ENCODE measurements at regions not wholly inside any gene's neighbourhood (a gene's known extent, or its start where the extent isn't known, plus 50 kb on each side); places are given as distances from the start of the nearest gene placed in this dataset.

DNA sequence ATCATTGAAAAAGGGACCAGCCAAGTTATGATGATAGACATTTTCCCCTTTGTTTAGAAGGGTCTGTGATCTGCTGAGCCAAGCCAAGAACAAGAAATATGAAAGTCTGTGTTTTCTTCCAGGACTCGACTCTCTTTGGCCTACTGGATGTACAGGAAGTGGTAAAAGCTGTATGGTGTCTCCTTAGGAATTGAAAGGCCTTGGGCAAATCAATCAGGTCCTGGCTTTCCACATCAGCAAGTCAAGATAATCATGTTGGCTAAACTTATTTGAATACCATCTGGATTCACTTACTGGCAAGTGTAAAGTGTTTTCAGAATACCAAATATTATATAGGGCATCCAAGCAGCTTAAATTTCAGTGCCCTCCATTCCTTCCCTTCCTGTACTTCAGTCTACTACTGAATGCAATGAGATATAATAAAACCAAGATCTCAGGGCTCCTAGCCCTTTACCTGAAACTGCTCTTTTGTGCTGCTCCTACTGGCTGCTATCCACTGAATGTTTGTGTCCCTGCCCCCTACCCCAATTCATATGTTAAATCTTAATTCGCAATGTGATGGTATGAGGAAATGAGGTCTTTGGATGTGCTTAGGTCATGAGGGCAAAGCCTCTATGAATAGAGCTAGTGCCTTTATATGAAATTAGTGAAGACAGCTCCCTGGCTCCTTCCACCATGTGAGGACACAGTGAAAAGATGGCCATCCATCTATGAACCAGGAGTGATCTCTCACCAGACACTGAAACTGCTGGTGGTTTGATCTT is 578.0 kb downstream of the SPRY1 start:
- no peak for DNase-seq (ENCODE audit: low read depth)

DNA sequence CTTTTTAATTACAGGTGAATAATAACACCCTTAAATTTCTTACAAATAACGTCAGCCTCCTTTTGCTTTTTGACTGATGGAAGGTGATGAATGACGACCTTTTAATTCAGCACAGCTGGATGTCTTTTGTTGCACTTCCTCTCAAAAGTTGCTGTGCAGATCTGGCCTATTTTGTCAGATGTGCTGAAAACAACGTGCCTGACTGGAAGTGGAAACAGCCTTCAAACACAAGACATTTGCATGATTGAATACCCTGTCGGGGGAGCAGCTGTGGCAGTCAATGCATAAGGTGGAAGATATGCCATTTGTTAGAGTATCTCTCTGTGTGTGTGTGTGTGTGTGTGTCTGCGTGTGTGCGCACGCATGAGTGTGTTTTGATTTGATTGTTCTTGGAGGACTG is 579.7 kb downstream of the SPRY1 start:
- no peak for DNase-seq (ENCODE audit: low read depth)

DNA sequence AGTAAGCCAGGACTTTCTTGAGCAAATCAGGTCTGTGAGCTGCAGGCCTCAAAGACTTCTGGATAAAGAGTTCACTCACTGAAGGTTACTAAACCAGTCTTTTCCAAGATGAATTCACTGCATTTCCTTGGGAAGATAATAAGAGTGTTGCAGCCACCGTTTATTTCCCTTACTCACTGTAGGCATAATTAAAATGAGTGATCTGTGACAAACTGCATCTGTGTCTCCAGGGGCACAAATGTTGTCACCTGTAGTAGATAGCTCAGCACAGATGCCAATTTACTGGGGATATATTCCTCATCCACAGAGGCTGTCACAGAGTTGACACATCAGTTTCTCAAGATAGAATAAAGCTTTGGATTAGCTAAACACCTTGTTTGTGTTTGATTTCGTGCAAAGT is 580.2 kb downstream of the SPRY1 start:
- DNase-seq (ENCODE audit: low read depth), result no peak

DNA sequence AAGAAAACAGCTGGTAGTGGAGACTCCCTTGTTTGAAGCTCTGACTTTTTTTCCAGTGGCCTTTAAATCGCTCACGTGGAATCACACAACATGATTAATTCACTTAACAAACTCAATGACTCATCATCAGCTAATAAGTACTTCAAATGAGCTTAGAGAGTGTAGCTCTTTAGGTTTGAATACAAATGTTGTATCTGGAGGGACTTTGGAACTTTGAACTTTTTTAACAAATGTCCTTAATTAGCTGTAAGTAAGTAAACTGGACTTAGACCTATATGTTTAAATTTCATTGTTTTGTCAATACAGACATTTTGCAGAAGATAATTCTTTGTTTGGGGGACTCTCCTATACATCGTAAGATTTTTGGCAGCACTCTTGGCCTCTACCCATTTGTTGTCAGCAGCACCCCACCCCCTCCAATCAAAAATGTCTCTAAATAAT is 581.1 kb downstream of the SPRY1 start:
- DNase-seq (ENCODE audit: low read depth), result no peak

DNA sequence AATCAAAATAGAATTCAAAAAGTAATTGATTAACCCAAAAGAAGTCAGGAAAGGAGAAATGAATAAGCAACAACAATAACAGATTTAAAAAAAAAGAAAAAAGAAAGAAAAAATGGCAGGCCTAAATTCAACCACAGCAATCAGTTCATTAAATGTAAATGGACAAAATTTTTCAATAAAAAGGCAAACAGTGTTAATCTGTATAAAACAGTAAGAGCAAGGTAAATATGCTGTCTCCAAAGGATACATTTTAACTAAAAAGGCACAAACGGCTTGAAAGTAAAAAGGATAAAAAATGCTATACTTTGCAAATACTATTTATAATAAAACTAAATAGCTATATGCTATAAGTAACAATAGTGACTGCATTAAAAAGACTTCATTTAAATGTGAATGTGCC is 582.0 kb downstream of the SPRY1 start:
- no peak for DNase-seq (ENCODE audit: low read depth)

DNA sequence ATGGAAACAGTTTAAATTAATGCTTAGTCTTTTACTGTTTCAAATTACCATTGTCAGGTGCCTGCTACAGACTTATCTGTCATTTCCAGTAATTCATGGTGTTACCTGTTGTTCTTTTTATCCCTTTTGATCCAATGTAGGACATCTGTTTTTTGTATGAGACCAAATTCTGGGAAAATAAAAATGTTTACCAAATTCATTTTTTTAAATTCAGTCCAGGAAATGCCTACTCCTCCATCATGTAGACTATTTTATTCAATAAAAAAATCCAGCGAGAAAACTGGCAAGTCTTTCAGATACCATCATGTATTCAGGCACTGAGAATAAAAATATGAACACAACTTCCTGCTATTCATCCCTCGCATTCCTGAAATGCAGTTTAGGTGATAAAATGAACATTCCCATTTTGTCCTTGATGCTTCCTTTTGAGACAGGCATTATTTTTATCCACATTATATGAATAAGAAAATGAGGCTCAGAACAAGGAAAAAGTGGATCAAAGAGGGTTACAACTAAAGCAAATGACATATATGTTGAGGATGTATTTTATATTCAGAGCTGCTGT is 584.2 kb downstream of the SPRY1 start:
- no peak for DNase-seq (ENCODE audit: low read depth)

DNA sequence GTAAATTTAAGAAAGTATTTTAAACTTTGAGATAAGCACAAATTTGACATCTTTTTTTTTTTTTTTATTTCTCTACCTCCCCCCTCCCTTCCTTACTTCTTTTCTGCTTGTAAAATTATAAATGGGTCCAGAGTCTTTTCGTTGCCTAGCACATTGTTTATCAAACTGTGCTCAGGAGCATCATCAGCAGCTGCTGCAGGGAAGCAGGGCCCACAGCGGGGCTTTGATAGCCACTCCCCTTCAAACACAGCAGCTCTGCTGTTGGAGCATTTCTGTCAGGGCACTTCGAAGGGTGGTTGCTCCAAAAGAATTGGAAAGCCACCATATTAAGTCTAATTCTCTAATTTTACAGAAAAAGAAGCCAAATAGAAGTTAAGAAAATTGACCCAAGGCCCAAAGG is 588.3 kb downstream of the SPRY1 start:
- no peak for DNase-seq (ENCODE audit: low read depth)

DNA sequence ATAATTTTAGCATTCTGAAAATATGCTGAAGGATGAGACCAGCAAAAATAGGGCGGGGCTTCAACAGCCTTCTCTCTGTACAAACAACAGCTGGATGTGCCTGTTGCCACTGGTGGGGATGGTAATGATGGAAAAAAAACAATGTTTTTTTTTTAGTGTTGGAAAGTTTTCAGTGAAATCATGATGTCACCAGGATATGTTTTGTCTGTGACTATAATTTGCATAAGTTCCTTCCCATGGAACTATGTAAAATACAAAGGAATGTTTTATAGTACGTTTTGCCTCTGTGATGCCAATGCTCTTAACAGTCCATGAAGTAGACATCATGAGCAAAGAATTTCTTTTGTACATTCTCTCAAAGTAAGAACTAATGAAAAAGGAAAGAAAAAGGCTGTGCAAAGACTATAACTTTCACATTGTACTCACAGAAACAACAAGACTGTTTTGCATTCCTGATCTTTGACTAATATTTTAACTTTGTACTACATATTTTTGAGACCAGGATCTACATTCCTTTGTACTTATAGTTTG is 589.7 kb downstream of the SPRY1 start:
- DNase-seq (ENCODE audit: low read depth), result peak; percentile 74

DNA sequence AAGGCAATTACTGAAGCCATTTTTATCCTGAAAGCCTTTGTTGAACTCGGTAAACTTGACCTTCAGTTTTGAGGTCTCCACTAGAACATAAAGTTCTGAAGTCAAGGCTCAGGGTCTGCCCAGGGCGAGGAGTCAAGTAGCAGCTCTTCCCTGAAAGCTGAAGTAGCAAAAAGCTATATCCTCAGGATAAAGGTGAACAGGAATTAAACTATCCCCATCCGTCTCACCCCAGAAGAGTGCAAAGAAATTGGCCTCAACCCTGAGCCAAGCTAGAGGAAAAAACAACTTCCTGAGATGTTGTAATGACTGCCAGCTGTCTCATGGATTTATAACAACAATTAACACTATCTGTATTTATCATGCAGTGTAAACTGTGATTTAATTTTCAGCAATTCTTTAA is 590.8 kb downstream of the SPRY1 start:
- DNase-seq (ENCODE audit: low read depth), result no peak

DNA sequence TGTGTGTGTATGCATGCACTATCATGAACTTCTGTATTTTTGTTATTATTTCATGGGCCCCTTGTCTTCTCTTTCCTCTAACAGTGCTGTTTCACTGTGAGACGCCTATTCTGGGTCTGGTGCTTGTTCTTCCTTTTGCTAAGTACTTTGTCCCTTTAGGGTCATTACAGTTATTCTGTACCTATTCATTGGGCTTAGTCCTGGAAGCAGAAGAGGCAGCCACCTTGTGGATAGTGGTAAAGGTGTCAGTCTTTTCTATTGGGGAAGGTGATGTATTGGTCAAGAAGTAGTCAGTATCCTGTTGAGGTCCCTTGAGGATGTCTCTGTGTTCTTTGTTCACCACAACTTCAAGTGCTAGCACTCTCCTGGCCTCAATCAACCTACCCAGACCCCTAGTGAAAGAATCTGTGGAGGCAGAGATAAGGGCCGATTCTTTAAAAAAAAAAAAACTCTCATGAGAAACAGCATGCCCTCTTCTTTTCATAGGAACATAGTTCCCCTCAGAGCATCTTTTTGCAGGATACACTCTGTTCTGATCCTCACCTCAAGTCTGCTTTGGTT is 593.8 kb downstream of the SPRY1 start:
- no peak for DNase-seq (ENCODE audit: low read depth)

DNA sequence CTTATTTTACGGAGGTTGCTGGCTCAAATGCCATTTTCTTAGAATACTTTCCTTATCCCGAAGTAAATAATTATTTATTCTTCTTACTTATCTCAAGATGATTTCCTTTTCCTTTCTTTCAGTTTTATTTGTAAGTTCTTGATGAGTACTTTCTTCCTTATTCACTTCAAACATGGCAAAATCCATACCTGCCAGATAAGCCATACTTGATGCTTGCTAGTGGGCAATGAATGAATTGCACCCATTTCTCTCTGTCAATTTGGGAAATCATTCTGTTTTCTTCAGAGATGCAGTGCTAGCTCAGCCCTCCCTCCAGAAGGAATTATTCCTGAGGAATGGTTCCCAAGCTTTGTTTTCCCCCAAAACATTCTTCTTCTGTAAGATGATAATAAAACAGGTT is 598.3 kb downstream of the SPRY1 start:
- no peak for DNase-seq (ENCODE audit: low read depth)

DNA sequence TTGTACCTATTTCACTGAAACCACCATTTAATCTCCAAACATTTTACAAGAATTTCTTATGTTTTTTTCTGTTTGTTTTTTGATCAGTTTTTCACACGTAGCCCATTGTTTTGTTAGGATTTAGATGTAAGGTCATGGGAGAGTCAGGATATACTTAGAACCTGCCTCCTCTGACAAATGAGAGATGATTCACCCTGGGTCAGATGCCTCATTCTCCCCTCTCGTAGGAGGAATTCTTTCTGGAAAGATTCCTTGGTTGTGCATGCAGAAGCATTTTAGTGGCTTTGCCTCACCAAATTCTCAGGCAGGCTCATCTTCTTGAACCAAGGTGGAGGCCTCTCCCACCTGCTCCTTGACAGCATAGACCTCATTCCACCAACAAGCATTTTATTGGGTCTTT is 599.3 kb downstream of the SPRY1 start:
- DNase-seq (ENCODE audit: low read depth), result peak; percentile 72

DNA sequence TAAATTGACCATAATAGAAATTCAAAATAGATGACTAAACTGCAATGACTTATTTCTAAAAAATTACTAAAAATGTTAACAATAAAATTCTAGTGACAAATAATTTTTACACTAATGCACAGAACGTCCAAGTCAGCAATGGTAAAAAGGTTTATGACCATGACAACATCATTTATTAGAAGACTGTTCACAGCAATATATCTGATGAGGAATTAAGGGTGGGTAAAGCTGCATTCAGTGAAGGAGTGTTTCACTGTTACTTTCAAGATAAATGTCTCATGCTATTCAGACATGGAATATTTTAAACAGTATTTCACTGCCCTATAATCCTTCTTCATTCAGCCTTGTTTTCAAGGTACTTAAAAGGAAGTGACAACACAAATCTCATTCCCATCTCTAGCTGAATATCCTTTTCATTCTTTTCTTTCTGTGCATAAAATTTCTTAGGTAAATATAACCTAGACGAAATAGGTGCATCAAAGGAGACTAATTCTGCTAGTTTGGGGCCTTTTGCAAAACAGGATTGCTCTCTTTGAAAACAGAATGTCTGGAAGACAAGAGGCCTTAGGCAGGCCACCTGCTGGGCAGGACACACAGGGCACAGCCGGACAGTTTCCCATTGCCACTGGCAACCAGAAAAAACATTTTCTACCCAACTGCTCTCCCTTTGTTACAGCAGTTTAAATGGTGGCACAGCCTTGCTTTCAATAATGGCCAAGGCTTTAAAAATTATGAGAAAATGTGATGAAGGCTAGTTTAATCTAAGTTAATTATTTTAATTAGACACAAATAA is 600.3 kb downstream of the SPRY1 start:
- DNase-seq (ENCODE audit: low read depth), result no peak

DNA sequence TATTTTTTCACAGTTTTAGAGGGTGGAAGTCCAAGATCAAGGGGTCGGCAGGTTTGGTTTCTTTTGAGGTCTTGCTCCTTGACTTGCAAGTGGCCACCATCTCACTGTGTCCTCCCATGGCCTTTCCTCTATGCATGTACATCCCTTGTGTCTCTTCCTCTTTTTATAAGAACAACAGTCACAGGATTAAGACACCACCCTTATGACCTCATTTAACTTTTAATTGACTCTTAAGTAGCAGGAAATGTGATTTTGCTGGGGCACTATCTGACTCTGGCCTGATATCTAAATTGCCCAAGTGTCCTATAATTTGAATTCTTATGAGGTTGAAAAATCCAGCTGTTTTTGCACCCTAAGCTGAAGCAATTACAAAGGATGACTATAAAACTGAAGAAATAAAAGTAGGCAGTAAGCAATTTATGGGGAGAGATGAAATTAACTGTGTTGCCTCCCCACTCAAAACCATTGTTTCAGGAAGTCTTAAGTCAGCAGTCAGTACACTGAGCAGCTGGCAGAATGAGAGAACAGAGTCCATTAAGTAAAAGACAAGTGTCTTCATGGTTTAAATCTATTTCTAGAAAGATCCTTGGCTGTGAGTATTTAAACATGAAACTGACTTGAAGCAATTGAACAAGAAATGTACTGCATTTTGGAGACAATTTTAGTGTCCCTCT is 601.3 kb downstream of the SPRY1 start:
- DNase-seq (ENCODE audit: low read depth), result no peak

DNA sequence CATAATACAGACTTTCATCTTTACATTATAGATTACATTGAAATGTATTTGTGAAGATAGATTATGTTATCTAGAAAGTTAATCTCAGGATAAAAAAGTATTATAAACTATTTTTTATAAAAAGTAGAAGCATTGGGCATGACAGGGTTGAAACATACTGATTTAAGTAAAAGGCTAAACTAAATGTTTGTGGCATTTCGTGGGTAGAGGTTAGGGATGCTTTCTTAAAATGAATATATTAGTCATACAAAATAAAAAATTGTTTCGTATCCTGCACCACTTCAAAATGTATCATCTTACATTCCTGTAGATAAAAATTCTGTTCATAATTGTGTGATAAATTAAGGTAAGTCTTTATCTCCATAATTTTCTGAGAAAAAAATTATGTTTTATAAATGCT is 603.6 kb downstream of the SPRY1 start:
- DNase-seq (ENCODE audit: low read depth), result no peak

DNA sequence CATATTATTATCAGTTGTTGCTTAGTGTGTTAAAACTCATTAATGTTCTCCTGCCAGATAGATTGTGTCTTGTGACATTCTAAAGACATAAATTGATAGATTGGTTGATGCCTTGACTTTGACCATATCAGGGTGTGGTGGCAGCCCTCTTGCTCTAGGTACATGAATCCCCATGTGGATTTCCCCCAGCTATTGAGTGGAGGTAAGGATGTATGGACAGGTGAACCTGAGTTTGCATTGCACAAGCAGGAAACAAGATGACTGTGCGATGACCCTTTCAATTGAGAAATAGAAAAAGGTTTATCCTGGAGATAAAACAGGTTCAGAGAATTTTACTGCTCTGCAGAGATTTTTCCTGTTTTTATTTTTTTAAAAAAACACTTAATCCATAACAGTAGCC is 619.2 kb downstream of the SPRY1 start:
- no peak for DNase-seq (ENCODE audit: low read depth)

DNA sequence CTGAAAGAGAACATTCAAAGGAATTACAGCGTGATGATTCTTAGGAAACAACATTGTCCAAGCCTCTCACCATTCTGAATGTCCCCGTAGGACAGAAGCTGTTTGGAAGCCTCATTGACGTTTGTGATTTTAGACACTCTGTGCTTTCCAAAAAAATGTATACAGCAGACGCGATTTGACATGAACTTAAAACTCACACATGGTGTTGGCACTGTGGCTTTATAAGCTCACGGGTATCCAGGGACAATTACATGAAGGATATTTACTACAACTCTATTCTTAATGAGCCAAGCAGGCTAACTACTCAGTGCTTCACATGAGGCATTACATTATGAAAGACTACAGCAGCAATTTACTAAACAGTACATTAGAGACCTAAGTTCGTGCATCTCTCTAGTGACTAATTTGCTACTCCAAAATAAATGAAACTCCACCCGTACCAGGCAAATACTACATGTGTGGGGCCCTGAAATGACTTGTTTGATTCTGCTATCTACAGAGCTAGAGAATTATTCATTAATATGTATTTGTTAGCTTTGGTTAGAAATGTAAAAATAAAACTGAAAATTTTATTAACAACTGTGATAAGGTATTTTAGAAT is 620.7 kb downstream of the SPRY1 start:
- no peak for DNase-seq (ENCODE audit: low read depth)

DNA sequence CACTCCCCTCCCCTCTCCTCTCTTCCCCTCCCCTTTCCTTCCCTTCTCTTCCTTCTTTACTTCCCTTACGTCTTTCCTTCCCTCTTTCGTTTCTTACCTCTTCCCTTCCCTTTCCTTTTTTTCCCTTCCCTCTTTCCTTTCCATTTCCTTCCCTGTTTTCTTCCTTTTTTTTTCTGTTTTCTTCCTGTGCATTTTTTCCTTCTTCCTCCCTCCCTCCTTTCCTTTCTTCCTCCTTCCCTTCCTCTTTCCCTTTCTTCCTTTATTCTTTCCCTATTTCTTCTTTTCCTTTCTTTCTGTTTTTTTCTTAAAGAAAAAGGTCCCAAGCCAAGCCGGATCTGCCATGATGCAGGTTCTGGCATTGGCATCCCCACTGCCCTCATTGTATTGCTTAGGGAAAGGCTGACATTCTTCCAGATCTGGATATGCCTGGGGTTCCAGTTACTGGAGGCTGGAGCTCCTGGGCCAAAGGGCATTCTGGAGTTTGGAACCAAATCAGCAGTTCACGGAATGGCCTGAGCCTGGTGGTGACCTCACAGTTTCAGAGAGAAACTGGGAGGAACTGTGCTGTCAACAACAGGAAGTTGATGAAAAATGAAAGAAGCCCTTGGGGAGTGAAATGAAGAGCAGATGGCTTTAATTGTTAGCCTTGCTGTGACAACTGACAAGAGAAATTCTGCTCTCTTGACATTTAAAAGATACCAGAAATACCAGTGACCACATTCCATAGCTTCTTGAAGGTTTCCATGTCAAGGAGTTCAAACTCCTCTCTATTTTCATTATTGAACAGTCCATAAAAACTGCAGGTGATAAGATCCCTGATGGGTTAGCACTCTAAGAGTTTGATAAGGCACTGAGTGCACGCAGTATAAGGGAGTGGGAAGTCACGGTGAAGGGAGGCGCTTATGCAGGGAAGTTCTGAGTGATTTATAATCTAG is 622.1 kb downstream of the SPRY1 start:
- no peak for DNase-seq (ENCODE audit: low read depth)

DNA sequence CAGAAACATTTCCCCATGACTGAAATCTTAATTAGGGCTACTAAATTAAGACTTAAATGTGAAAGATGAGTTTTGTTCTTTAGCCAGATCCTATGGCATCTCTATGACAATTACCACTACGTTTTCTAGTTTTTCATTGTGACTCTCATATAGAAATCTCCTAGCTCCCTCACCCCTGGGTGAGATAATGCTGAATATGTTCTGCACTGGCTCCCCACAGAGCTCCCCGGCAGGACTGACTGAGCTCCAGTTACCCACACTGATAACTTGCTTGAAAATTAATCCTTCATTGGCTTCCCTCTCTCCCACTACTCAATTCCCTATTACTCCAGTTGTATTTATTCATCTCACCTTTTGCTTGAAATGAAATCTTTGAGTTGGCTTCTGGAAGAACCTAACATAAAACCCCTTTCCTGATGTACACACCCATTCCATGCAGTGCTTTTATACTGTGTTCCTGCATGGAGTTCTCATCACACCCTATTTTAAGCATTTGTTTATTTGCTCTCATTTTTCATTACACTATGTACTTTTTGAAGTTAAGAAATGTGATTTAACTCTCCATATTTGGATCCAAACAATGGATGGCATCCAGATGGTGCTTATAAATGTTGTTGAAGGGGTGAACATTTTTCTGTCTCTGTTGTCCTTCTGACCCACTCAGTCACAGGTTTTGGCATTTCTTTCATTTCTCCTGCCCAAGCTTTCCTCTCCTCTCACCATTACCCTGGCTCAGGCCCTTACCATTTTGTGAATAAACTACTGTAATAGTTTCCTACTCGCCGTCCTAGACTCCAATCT is 623.4 kb downstream of the SPRY1 start:
- DNase-seq (ENCODE audit: low read depth), result no peak
